GM12878 (cell line): ENCODE measurements at regions not wholly inside any gene's neighbourhood (a gene's known extent, or its start where the extent isn't known, plus 50 kb on each side); places are given as distances from the start of the nearest gene placed in this dataset.

Source experiments
- ATAC-seq: fragments of 200-7000 bp; cut with Tn5 transposase; 3 replicates; pipeline ENCODE4 v1.9.1; 2020; ENCODE audit warnings: mild to moderate bottlenecking, moderate library complexity
- BruUV-seq: library from RNA; stranded (reverse); fragments of 400-500 nt; replicated peaks from 2 replicates; lab custom pipeline; 2021; lab: Mats Ljungman, UMichigan
- CTCF ChIA-PET: fragments of 300-600 bp; sonication (Branson Sonifier 250); formaldehyde crosslinking; extraction: SDS; loops from one replicate; lab custom pipeline; 2021; ENCODE audit warnings: inconsistent platforms; lab: Yijun Ruan, JAX
- POLR2A ChIA-PET: fragments of 350-600 bp; formaldehyde crosslinking; extraction: SDS; loops from one replicate; lab custom pipeline; 2021; ENCODE audit warnings: inconsistent platforms; lab: Charles Lee
- RAD21 ChIA-PET: fragments of 300-600 bp; sonication (Branson Sonifier 250); formaldehyde crosslinking; loops from one replicate; lab custom pipeline; 2023; ENCODE audit warnings: antibody characterized with exemption; ENCODE audit not compliant: unreplicated experiment; lab: Charles Lee
- SMC1A ChIA-PET: fragments of 300-600 bp; sonication (Branson Sonifier 250); formaldehyde crosslinking; loops from one replicate; lab custom pipeline; 2023; ENCODE audit not compliant: unreplicated experiment, uncharacterized antibody; lab: Charles Lee
- DNase-seq: peaks from one replicate; pipeline ENCODE4 v3.0.0-alpha.2; 2011; ENCODE audit warnings: low read depth, low spot score
- FAIRE-seq: peaks from 3 replicates; lab custom pipeline; 2011; peaks lifted over from hg19 to GRCh38; lab: Jason Lieb, UNC
- H2AFZ ChIP-seq: 2 replicates; pipeline ENCODE4 v1.6.0; 2011; ENCODE audit warnings: low read depth, low read length, control low read depth; ENCODE audit not compliant: control insufficient read depth
- H3K27ac ChIP-seq: 2 replicates; pipeline ENCODE4 v1.5.1; 2011; ENCODE audit warnings: control low read depth; ENCODE audit not compliant: control insufficient read depth, insufficient read depth
- H3K27me3 ChIP-seq, 2 experiments: replicated peaks in 1 of 2; 2 replicates each; pipeline versions ENCODE4 v1.6.0 to v1.6.1; 2011; ENCODE audit warnings: low read length in 1 of 2; ENCODE audit not compliant: control insufficient read depth in 2 of 2, insufficient read depth in 2 of 2
- H3K36me3 ChIP-seq, 2 experiments: 2 replicates each; pipeline ENCODE4 v1.5.1; 2011; ENCODE audit warnings: low read length in 1 of 2; ENCODE audit not compliant: control insufficient read depth in 2 of 2, insufficient read depth in 2 of 2
- H3K4me1 ChIP-seq: 2 replicates; pipeline ENCODE4 v1.6.1; 2011; ENCODE audit warnings: mild to moderate bottlenecking, low read length, moderate library complexity, mixed read lengths; ENCODE audit not compliant: control insufficient read depth, insufficient read depth
- H3K4me2 ChIP-seq: 2 replicates; pipeline ENCODE4 v1.6.0; 2011; ENCODE audit warnings: control low read depth; ENCODE audit not compliant: control insufficient read depth, insufficient read depth
- H3K4me3 ChIP-seq: fragments of 200-600 bp; sonication (generic); 2 replicates; pipeline ENCODE4 v1.5.1; 2016
- H3K79me2 ChIP-seq: 2 replicates; pipeline ENCODE4 v1.6.0; 2011; ENCODE audit warnings: low read length; ENCODE audit not compliant: control insufficient read depth, insufficient read depth
- H3K9ac ChIP-seq: 2 replicates; pipeline ENCODE4 v1.8.0; 2011; ENCODE audit warnings: low read length, control low read depth, mixed read lengths; ENCODE audit not compliant: control insufficient read depth, insufficient read depth
- H3K9me3 ChIP-seq: replicated peaks from 3 replicates; pipeline ENCODE4 v1.5.1; 2011; ENCODE audit warnings: mild to moderate bottlenecking, low read length; ENCODE audit not compliant: control insufficient read depth, insufficient read depth
- H4K20me1 ChIP-seq: 2 replicates; pipeline ENCODE4 v1.6.0; 2011; ENCODE audit not compliant: control insufficient read depth, insufficient read depth
- EED ChIP-seq: sonication (generic); IDR thresholded peaks from 2 replicates; pipeline ENCODE4 v1.6.1; 2016; ENCODE audit warnings: antibody characterized with exemption, low read depth
- FOXM1 ChIP-seq: IDR thresholded peaks from 2 replicates; pipeline ENCODE4 v1.6.1; 2012; ENCODE audit warnings: low read depth, mild to moderate bottlenecking, inconsistent platforms, low read length, moderate library complexity
- HDAC2 ChIP-seq: fragments of 200-600 bp; sonication (generic); IDR thresholded peaks from 2 replicates; pipeline ENCODE4 v1.6.1; 2017
- IRF4 ChIP-seq: IDR thresholded peaks from 2 replicates; pipeline ENCODE4 v1.6.1; 2011; ENCODE audit warnings: low read depth, low read length
- MTA2 ChIP-seq: fragments of 450-650 bp; IDR thresholded peaks from 2 replicates; pipeline ENCODE4 v1.6.1; 2016; ENCODE audit warnings: low read depth, mild to moderate bottlenecking, moderate library complexity
- NFXL1 ChIP-seq: fragments of 450-650 bp; IDR thresholded peaks from 2 replicates; pipeline ENCODE4 v1.6.1; 2017; ENCODE audit warnings: antibody characterized with exemption, mild to moderate bottlenecking, borderline replicate concordance
- NRF1 ChIP-seq: conservative IDR thresholded peaks from 2 replicates; pipeline ENCODE4 v1.6.1; 2011; ENCODE audit warnings: mild to moderate bottlenecking, low read depth, low read length, improper control_type of control experiment
- PAX5 ChIP-seq: IDR thresholded peaks from 2 replicates; pipeline ENCODE4 v1.6.1; 2011; ENCODE audit warnings: low read depth, low read length, borderline replicate concordance
- POLR2AphosphoS2 ChIP-seq: IDR thresholded peaks from 2 replicates; pipeline ENCODE4 v1.6.1; 2011; ENCODE audit warnings: low read depth, mild to moderate bottlenecking, low read length, improper control_type of control experiment, moderate library complexity
- POLR2AphosphoS5 ChIP-seq: IDR thresholded peaks from 2 replicates; pipeline ENCODE4 v1.6.1; 2011; ENCODE audit warnings: mild to moderate bottlenecking, low read length, inconsistent platforms
- POU2F2 ChIP-seq: IDR thresholded peaks from 3 replicates; pipeline ENCODE4 v1.6.1; 2011; ENCODE audit warnings: low read depth, mild to moderate bottlenecking, low read length, borderline replicate concordance
- SREBF2 ChIP-seq: IDR thresholded peaks from 2 replicates; pipeline ENCODE4 v1.6.1; 2012; ENCODE audit warnings: mild to moderate bottlenecking, low read length
- WRNIP1 ChIP-seq: IDR thresholded peaks from 2 replicates; pipeline ENCODE4 v1.6.1; 2011; ENCODE audit warnings: low read depth, low read length, improper control_type of control experiment, borderline replicate concordance
- ZNF217 ChIP-seq: fragments of 450-650 bp; IDR thresholded peaks from 2 replicates; pipeline ENCODE4 v1.6.1; 2017; ENCODE audit warnings: antibody characterized with exemption, mild to moderate bottlenecking
- ZNF622 ChIP-seq: fragments of 450-650 bp; IDR thresholded peaks from 2 replicates; pipeline ENCODE4 v1.6.1; 2017; ENCODE audit warnings: mild to moderate bottlenecking, inconsistent platforms
- WGBS: methylation state at CpG from one replicate; pipeline ENCODE4 v1.1.6; 2016; ENCODE audit warnings: low lambda C conversion rate; ENCODE audit not compliant: insufficient replicate concordance, insufficient coverage; ENCODE audit errors: missing lambda C conversion rate; 5-methylcytosine and 5-hydroxymethylcytosine counted together
- in situ Hi-C: fragments of 300-500 bp; cut with MboI; formaldehyde crosslinking; loops from 9 replicates; pipeline ENCODE4 v1.14.3; 2018; ENCODE audit warnings: mixed read lengths
- intact Hi-C: fragments of 100-400 bp; cut with micrococcal nuclease; formaldehyde crosslinking; loops from one replicate; pipeline ENCODE4 v1.14.2; 2022; ENCODE audit not compliant: unreplicated experiment
- TF ChIP-seq, protein P1 (sequence below): fragments of 450-650 bp; formaldehyde crosslinking; IDR thresholded peaks from 2 replicates; pipeline ENCODE4 v1.4.0; 2022; ENCODE audit warnings: mild to moderate bottlenecking, moderate library complexity
- TF ChIP-seq, protein P2 (sequence below): fragments of 450-650 bp; formaldehyde crosslinking; IDR thresholded peaks from 2 replicates; pipeline ENCODE4 v1.4.0; 2020; ENCODE audit warnings: mild to moderate bottlenecking, moderate library complexity
- TF ChIP-seq, protein P3 (sequence below): fragments of 450-650 bp; conservative IDR thresholded peaks from 2 replicates; pipeline ENCODE4 v1.6.1; 2017; ENCODE audit warnings: mild to moderate bottlenecking, moderate library complexity

DNA sequence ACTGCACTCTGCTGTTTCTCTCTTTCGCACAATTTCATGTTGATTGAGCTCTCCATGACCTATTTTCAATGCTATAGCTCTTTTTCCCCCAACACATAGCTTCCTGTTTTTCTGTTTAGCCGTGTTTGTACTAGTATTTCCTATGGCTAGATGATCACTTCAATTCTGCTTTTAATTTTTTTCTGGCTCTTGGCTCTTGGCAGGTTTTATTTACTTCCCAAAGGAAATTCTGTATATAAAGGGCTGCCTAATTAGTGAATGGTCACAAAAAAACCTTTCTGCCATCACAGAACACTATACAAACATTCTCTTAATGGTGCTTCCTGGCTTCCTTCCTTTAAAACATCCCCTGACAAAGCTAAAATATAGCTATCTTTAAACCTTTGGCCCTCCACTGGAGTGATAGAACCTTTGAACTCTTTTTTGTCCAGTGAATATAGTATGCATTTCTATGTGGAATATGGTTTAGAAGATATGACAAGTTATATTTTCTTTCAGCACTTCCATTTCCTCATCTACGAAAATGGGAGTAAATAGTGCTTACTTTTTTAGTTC is 88.2 kb downstream of the RASSF9 start:
- Histone ChIP-seq H3K4me3 (no peak overlapping the region), H3K27me3 (no peaks in the 10 kb centered on the region), H4K20me1 (no peaks in the 10 kb centered on the region), H3K27ac (no peak overlapping the region)
- WGBS = 2% methylated on average over 3 of the region's 3 CpGs
- intact Hi-C loops = no loop called here
- RAD21 ChIA-PET = no interaction called here
- TF ChIP-seq WRNIP1 (no peak), NFXL1 (no peak), POLR2AphosphoS5 (no peak), NRF1 (no peak), IRF4 (no peak), FOXM1 (no peak), POLR2AphosphoS2 (no peak), ZNF622 (no peak), PAX5 (no peak), SREBF2 (no peak), MTA2 (no peak), EED (no peak), ZNF217 (no peak), POU2F2 (no peak), HDAC2 (no peak)
- TF ChIP-seq, protein P1, sequence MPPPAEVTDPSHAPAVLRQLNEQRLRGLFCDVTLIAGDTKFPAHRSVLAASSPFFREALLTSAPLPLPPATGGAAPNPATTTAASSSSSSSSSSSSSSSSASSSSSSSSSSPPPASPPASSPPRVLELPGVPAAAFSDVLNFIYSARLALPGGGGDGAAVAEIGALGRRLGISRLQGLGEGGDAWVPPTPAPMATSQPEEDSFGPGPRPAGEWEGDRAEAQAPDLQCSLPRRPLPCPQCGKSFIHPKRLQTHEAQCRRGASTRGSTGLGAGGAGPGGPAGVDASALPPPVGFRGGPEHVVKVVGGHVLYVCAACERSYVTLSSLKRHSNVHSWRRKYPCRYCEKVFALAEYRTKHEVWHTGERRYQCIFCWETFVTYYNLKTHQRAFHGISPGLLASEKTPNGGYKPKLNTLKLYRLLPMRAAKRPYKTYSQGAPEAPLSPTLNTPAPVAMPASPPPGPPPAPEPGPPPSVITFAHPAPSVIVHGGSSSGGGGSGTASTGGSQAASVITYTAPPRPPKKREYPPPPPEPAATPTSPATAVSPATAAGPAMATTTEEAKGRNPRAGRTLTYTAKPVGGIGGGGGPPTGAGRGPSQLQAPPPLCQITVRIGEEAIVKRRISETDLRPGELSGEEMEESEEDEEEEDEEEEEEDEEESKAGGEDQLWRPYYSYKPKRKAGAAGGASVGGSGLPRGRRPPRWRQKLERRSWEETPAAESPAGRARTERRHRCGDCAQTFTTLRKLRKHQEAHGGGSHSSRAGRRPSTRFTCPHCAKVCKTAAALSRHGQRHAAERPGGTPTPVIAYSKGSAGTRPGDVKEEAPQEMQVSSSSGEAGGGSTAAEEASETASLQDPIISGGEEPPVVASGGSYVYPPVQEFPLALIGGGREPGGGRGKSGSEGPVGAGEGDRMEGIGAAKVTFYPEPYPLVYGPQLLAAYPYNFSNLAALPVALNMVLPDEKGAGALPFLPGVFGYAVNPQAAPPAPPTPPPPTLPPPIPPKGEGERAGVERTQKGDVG = no peak
- TF ChIP-seq, protein P2, sequence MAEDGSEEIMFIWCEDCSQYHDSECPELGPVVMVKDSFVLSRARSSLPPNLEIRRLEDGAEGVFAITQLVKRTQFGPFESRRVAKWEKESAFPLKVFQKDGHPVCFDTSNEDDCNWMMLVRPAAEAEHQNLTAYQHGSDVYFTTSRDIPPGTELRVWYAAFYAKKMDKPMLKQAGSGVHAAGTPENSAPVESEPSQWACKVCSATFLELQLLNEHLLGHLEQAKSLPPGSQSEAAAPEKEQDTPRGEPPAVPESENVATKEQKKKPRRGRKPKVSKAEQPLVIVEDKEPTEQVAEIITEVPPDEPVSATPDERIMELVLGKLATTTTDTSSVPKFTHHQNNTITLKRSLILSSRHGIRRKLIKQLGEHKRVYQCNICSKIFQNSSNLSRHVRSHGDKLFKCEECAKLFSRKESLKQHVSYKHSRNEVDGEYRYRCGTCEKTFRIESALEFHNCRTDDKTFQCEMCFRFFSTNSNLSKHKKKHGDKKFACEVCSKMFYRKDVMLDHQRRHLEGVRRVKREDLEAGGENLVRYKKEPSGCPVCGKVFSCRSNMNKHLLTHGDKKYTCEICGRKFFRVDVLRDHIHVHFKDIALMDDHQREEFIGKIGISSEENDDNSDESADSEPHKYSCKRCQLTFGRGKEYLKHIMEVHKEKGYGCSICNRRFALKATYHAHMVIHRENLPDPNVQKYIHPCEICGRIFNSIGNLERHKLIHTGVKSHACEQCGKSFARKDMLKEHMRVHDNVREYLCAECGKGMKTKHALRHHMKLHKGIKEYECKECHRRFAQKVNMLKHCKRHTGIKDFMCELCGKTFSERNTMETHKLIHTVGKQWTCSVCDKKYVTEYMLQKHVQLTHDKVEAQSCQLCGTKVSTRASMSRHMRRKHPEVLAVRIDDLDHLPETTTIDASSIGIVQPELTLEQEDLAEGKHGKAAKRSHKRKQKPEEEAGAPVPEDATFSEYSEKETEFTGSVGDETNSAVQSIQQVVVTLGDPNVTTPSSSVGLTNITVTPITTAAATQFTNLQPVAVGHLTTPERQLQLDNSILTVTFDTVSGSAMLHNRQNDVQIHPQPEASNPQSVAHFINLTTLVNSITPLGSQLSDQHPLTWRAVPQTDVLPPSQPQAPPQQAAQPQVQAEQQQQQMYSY (CRISPR knock-in tag) = no peak
- TF ChIP-seq, protein P3, sequence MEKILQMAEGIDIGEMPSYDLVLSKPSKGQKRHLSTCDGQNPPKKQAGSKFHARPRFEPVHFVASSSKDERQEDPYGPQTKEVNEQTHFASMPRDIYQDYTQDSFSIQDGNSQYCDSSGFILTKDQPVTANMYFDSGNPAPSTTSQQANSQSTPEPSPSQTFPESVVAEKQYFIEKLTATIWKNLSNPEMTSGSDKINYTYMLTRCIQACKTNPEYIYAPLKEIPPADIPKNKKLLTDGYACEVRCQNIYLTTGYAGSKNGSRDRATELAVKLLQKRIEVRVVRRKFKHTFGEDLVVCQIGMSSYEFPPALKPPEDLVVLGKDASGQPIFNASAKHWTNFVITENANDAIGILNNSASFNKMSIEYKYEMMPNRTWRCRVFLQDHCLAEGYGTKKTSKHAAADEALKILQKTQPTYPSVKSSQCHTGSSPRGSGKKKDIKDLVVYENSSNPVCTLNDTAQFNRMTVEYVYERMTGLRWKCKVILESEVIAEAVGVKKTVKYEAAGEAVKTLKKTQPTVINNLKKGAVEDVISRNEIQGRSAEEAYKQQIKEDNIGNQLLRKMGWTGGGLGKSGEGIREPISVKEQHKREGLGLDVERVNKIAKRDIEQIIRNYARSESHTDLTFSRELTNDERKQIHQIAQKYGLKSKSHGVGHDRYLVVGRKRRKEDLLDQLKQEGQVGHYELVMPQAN = no peak
- TF ChIP-seq, all 136 proteins: peak for 0
- in situ Hi-C loops = no loop called here
- ATAC-seq (no peak), FAIRE-seq (no peak), DNase-seq (no peak)
- Histone ChIP-seq H3K36me3 (no peaks in the 10 kb centered on the region), H3K9me3 (no peaks in the 10 kb centered on the region), H3K79me2 (no peaks in the 10 kb centered on the region), H3K4me1 (no peaks in the 10 kb centered on the region), H3K9ac (no peak overlapping the region), H3K4me2 (no peak overlapping the region), H2AFZ (no peak overlapping the region)
- no TSS peak for BruUV-seq
- CTCF ChIA-PET = no interaction called here
- SMC1A ChIA-PET = no interaction called here
- POLR2A ChIA-PET = no interaction called here
